GM21576 (cell line): ENCODE measurements at regions not wholly inside any gene's neighbourhood (a gene's known extent, or its start where the extent isn't known, plus 50 kb on each side); places are given as distances from the start of the nearest gene placed in this dataset.
A peak's percentile ranks its signal among the peaks of the same experiment; 100 is the strongest.

Experiments used
- ATAC-seq: cut with Tn5 transposase; IDR thresholded peaks from one replicate; pipeline ENCODE4 v1.9.1; 2021; ENCODE audit warnings: mild to moderate bottlenecking, moderate library complexity; ENCODE audit not compliant: unreplicated experiment

GRCh38 chr3:72594615-72595215 is 253.5 kb downstream of the SHQ1 start:
- no peak for ATAC-seq

DNA sequence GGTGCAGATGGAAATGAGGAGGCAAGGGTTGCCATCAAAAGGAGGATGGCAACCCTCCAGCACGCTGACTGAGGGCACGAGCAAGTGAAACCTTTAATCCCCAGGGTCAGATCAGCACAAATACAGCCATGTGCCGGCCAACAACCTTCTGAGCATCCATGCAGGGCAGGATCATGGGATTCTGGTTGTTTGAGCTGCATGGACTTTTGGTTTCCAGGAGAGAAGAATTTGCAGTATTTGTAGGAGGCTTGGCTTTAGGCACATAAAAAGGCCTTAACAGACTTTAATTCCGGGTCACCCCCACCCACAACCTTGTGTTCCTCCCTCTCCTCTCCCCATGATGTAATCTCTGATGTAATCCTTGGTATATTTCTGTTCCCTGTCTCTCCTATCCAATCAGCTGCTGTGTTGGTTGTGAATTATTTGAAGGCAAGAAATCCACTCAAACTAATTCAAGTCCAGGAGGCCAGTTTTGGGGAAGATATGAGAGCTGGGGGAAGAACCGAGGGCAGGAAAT is 254.3 kb downstream of the SHQ1 start:
- no peak for ATAC-seq

GRCh38 chr3:72591522-72592421 is 256.5 kb downstream of the SHQ1 start:
- ATAC-seq = no peak

DNA sequence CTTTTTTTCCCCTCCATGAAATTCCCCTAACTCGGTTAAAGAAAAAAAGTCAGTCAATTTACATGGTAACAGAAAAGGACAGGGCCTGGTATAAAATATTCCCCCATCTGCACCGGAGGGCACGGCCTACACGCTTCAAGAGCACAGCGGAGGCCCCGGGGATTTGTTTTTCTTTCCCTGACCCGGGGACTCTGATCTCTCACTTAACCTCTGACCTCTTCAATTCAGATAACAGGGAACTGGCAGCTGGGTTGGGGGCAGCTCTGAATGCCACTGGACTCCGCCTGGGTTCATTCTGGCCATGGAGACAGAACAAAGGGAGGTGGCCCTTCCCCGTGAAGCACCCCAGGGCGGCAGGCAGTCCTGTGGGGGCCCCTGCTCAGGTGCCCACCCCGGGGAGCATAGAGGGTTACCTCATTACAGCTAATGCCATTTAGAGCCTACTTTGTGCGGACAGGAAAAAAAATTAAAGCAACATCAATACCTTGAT is 257.5 kb downstream of the SHQ1 start:
- ATAC-seq = no peak

GRCh38 chr3:72587282-72587681 is 261.0 kb downstream of the SHQ1 start:
- no peak for ATAC-seq

GRCh38 chr3:72586694-72587093 is 261.6 kb downstream of the SHQ1 start:
- ATAC-seq = no peak

DNA sequence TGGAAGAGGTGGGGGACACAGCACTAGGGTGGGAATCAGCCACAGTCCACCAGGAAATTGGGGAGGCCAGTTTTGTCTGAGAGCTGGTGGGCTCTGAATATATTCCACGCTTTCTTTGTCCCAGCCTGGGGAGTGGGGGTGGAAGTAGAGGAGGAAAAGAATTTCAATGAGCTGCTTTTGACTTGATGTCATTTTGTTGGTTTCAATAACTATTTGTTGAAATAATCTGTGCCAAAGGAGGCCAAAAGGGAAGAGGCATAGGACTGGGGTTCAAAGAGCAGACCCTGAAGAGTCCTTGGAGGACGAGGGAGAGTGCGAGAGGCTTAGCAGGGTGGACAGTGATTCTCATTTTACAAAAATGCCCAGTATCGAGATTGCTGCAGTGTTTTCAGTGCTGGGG is 262.3 kb downstream of the SHQ1 start:
- ATAC-seq = no peak

DNA sequence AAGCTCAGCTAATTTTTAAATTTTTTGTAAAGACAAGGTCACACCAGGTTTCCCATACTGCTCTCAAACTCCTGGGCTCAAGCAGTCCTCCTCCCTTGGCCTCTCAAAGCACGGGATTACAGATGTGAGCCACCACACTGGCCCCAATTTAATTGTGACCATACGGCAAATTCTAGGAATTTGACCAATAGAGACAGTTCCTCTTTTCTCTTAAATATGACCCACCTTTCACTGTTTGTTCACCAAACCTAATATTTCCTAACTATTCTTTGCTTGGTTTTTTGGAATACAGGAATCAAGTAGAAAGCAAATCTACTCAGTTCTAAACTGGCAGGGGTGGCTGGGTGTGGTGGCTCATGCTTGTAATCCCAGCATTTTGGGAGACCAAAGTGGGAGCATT is 264.0 kb downstream of the SHQ1 start:
- ATAC-seq = no peak

DNA sequence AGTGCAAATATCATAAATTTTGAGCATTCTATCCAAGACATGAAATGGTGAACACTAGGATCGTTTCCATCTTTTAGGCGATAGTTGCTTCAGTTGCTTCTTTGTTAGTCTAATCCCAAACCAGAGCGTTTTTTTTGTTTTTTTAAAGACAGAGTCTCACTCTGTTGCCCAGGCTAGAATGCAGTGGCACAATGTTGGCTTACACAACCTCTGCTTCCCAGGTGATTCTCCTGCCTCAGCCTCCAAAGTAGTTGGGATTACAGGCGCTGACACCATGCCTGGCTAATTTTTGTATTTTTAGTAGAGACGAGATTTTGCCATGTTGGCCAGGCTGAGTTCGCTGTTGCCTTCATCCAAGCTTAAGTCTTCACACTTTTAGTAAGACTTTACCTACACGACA is 265.3 kb downstream of the SHQ1 start:
- ATAC-seq = no peak

GRCh38 chr3:72582211-72582878 is 265.9 kb downstream of the SHQ1 start:
- ATAC-seq = peak; percentile 98

GRCh38 chr3:72580900-72581299 is 267.3 kb downstream of the SHQ1 start:
- no peak for ATAC-seq

- no peak for ATAC-seq
Observed at GRCh38 chr3:72580246-72580756, 267.9 kb downstream of the SHQ1 start.

DNA sequence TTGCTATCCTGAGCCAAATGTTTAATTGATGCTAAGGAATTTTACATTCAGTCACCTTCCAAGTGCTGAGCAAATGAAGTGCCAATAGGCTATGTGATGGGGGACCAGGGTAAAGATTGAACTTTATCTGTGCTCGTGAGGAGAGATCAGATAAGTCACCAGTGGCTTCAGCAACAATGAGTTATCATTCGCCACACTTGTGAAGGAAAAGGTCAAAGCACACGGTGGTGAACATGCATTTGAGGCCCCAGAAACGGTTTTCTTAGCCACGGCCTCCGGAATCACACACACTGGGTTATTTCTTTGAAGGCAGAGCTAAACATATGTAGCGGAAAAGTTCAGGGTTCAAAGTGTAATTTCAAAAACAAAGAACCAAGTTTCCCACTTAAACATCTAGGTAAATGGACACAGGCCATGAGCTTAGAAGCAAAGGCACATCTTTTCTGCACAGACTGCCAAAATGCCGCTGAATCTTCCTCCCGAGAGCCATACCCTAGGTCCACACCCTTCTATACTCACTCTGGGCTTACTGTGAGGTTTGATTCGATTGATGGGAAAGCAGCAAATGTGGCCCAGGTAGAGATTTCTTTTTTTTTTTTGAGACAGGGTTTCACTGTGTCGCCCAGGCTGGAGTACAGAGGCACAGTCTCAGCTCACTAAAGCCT is 268.5 kb downstream of the SHQ1 start:
- no peak for ATAC-seq

GRCh38 chr3:72579191-72579580 is 269.1 kb downstream of the SHQ1 start:
- ATAC-seq = no peak

DNA sequence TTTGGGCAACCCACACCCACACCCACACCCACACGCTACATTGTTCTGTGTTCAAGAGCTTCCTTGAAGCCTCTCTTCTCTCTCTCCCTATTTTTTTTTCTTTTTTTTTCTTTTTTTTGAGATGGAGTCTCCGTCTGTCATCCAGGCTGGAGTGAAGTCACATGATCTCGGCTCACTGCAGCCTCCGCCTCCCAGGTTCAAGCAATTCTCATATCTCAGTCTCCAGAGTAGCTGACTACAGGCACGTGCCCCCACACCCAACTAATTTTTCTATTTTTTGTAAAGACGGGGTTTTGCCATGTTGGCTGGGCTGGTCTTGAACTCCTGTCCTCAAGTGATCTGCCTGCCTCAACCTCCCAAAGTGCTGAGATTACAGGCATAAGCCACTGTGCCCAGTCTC is 271.1 kb downstream of the SHQ1 start:
- ATAC-seq = no peak

- ATAC-seq = no peak
Observed at GRCh38 chr3:72576563-72576962, 271.7 kb downstream of the SHQ1 start.

- no peak for ATAC-seq
Observed at GRCh38 chr3:72574144-72574543, 274.1 kb downstream of the SHQ1 start.

- ATAC-seq = no peak
Observed at GRCh38 chr3:72573051-72573450, 275.2 kb downstream of the SHQ1 start.

GRCh38 chr3:72572489-72573007 is 275.7 kb downstream of the SHQ1 start:
- no peak for ATAC-seq

DNA sequence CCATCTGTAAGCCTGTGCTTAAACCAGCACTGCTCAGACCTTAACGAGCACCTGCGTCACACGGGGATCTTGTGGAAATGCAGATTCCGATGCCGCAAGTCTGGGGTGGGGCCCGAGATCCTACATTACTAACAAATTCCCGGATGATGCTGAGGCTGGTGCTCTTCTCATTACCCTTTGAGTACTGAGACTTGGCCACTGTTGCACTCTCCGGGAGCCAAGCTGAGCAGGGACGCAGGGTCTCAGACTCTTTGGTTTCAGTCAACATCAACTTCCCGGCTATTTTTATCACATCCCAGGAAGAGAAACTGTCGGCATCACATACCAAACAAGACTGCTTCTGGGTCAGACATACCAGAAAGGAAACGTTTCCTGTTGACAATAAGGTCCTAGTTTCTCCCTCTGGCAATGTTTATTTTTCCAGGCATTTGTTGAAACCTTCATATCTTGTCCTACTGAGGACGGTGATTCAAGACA is 276.6 kb downstream of the SHQ1 start:
- ATAC-seq = no peak
